NT2/D1 (cell line): ENCODE measurements at regions not wholly inside any gene's neighbourhood (a gene's known extent, or its start where the extent isn't known, plus 50 kb on each side); places are given as distances from the start of the nearest gene placed in this dataset.

ENCODE experiments used
- SUZ12 ChIP-seq: IDR thresholded peaks from 2 replicates; pipeline ENCODE4 v1.6.1; 2011; ENCODE audit not compliant: insufficient read length, insufficient read depth; ENCODE audit errors: extremely low read depth
- YY1 ChIP-seq: IDR thresholded peaks from 2 replicates; pipeline ENCODE4 v1.6.1; 2011; ENCODE audit not compliant: insufficient read length, insufficient read depth
- ZNF274 ChIP-seq: IDR thresholded peaks from 2 replicates; pipeline ENCODE4 v1.6.1; 2011; ENCODE audit warnings: mild to moderate bottlenecking, low read depth, low read length

- TF ChIP-seq YY1 (no peak), ZNF274 (no peak), SUZ12 (no peak)
Observed at GRCh38 chr3:153051427-153052095, 110.5 kb upstream of the RAP2B start.
